ENCODE measurements at regions not wholly inside any gene's neighbourhood (a gene's known extent, or its start where the extent isn't known, plus 50 kb on each side); places are given as distances from the start of the nearest gene placed in this dataset.

GRCh38 chr2:183339311-183339710 is 215.1 kb downstream of the NUP35 start:
- POLR2A ChIA-PET: no interaction called here
- CTCF ChIA-PET: no interaction called here
- WGBS (ENCODE audit: low lambda C conversion rate): 77% methylated on average over 1 of the region's 1 CpG

DNA sequence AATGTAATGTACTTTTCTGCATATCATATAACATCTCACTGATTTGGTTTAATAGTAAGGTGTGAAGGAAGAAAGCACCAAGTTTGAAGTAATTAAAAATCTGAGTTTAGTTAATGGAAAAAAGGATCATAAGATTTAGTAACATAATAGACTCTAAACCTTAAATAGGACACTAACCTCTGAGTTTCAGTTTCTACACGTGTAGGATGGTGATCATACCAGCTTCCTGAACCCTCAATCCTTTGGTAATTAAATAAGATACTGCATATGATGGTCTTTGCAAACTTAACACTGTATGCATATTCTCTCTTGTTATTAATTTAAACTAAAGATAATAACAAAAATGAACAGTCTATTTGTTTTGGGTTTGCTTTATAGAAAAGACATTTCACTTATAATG is 216.8 kb downstream of the NUP35 start:
- DNase-seq: no peak
- H2AFZ ChIP-seq (ENCODE audit: low read depth): no peak overlapping the region
- 50% methylated on average over 1 of the region's 1 CpG for WGBS (ENCODE audit: low lambda C conversion rate)

More at GRCh38 chr2:183339311-183339710, 215.1 kb downstream of the NUP35 start:
- DNase-seq: no peak
- no peaks in the 10 kb centered on the region for H3F3A ChIP-seq (replicated peaks; ENCODE audit: insufficient read depth)
- no peak overlapping the region for H3K4me3 ChIP-seq (ENCODE audit: low read depth in 2 of 2, low read length in 1 of 2)
- no peak overlapping the region for H2AFZ ChIP-seq (ENCODE audit: low read depth)
- H3K4me2 ChIP-seq: no peak overlapping the region
- no peaks in the 10 kb centered on the region for H3K79me2 ChIP-seq (ENCODE audit: insufficient read depth)
- H3K4me1 ChIP-seq (ENCODE audit: control insufficient read depth in 1 of 2, insufficient read depth in 2 of 2, low read depth in 1 of 2, low read length in 1 of 2): no peaks in the 10 kb centered on the region
- H3K27ac ChIP-seq (ENCODE audit: low read depth in 2 of 2, low read length in 1 of 2): no peak overlapping the region
- no peaks in the 10 kb centered on the region for H3K36me3 ChIP-seq (replicated peaks in 1 of 2; ENCODE audit: control insufficient read depth in 1 of 2, insufficient read depth in 2 of 2, low read length in 1 of 2)
- H3K9me2 ChIP-seq: no peaks in the 10 kb centered on the region
- H3K9ac ChIP-seq: no peak overlapping the region
- H4K20me1 ChIP-seq (ENCODE audit: insufficient read depth): no peaks in the 10 kb centered on the region
- no peaks in the 10 kb centered on the region for H3K9me3 ChIP-seq
- no peaks in the 10 kb centered on the region for H3K27me3 ChIP-seq (ENCODE audit: insufficient read depth)
- no peak for TF ChIP-seq RFX5 (IDR thresholded peaks at IDR 0.05; ENCODE audit: low read length)
- no peak for TF ChIP-seq YY1 (IDR thresholded peaks at IDR 0.05; ENCODE audit: low read depth)
- TF ChIP-seq TEAD4 (IDR thresholded peaks at IDR 0.05; ENCODE audit: borderline replicate concordance, insufficient read depth): no peak

More for the DNA sequence above, 216.8 kb downstream of the NUP35 start:
- H4K20me1 ChIP-seq (ENCODE audit: insufficient read depth): no peaks in the 10 kb centered on the region
- no peaks in the 10 kb centered on the region for H3K9me3 ChIP-seq
- no peaks in the 10 kb centered on the region for H3K27me3 ChIP-seq (ENCODE audit: insufficient read depth)
- no peaks in the 10 kb centered on the region for H3K9me2 ChIP-seq
- ChIA-PET POLR2A (no interaction called here), CTCF (interaction anchor here (1.2 kb wide), 1 partner anchor 20 kb away, joined by 4 read pairs; no protein-coding TSS in a partner anchor)
- H3K79me2 ChIP-seq (ENCODE audit: insufficient read depth): no peaks in the 10 kb centered on the region
- no peaks in the 10 kb centered on the region for H3K36me3 ChIP-seq (replicated peaks in 1 of 2; ENCODE audit: control insufficient read depth in 1 of 2, insufficient read depth in 2 of 2, low read length in 1 of 2)
- no peak overlapping the region for H3K9ac ChIP-seq
- no peak overlapping the region for H3K4me3 ChIP-seq (ENCODE audit: low read depth in 2 of 2, low read length in 1 of 2)
- H3K4me1 ChIP-seq (ENCODE audit: control insufficient read depth in 1 of 2, insufficient read depth in 2 of 2, low read depth in 1 of 2, low read length in 1 of 2): no peaks in the 10 kb centered on the region
- H3K27ac ChIP-seq (ENCODE audit: low read depth in 2 of 2, low read length in 1 of 2): no peak overlapping the region
- TF ChIP-seq ZBTB33 (IDR thresholded peaks at IDR 0.05; ENCODE audit: borderline replicate concordance, low read depth) (no peak), YY1 (IDR thresholded peaks at IDR 0.05; ENCODE audit: low read depth) (no peak), TAF1 (IDR thresholded peaks at IDR 0.05; ENCODE audit: borderline replicate concordance, low read depth, low read length) (no peak), RFX5 (IDR thresholded peaks at IDR 0.05; ENCODE audit: low read length) (no peak), RAD21 (IDR thresholded peaks at IDR 0.05; ENCODE audit: low read length) (no peak), FOXJ3 (CRISPR knock-in tag; IDR thresholded peaks at IDR 0.05) (no peak), EP300 (IDR thresholded peaks at IDR 0.05; ENCODE audit: borderline replicate concordance in 1 of 2, low read depth in 1 of 2, low read length in 1 of 2) (no peak), REST (IDR thresholded peaks at IDR 0.05; ENCODE audit: low read depth, low read length) (no peak), NRF1 (IDR thresholded peaks at IDR 0.05; ENCODE audit: low read depth, low read length) (no peak)
- TF ChIP-seq, protein P1, sequence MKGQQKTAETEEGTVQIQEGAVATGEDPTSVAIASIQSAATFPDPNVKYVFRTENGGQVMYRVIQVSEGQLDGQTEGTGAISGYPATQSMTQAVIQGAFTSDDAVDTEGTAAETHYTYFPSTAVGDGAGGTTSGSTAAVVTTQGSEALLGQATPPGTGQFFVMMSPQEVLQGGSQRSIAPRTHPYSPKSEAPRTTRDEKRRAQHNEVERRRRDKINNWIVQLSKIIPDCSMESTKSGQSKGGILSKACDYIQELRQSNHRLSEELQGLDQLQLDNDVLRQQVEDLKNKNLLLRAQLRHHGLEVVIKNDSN (IDR thresholded peaks at IDR 0.05; ENCODE audit: borderline replicate concordance, low read depth): no peak
- TF ChIP-seq, protein P2, sequence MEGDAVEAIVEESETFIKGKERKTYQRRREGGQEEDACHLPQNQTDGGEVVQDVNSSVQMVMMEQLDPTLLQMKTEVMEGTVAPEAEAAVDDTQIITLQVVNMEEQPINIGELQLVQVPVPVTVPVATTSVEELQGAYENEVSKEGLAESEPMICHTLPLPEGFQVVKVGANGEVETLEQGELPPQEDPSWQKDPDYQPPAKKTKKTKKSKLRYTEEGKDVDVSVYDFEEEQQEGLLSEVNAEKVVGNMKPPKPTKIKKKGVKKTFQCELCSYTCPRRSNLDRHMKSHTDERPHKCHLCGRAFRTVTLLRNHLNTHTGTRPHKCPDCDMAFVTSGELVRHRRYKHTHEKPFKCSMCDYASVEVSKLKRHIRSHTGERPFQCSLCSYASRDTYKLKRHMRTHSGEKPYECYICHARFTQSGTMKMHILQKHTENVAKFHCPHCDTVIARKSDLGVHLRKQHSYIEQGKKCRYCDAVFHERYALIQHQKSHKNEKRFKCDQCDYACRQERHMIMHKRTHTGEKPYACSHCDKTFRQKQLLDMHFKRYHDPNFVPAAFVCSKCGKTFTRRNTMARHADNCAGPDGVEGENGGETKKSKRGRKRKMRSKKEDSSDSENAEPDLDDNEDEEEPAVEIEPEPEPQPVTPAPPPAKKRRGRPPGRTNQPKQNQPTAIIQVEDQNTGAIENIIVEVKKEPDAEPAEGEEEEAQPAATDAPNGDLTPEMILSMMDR (IDR thresholded peaks at IDR 0.05): no peak
- H3K4me2 ChIP-seq: no peak overlapping the region
- no peaks in the 10 kb centered on the region for H3F3A ChIP-seq (replicated peaks; ENCODE audit: insufficient read depth)

Data from SK-N-SH (cell line).